GM19025 (cell line): ENCODE measurements at regions not wholly inside any gene's neighbourhood (a gene's known extent, or its start where the extent isn't known, plus 50 kb on each side); places are given as distances from the start of the nearest gene placed in this dataset.
"Not testable (repeated sequence)": the region's sequence is repeated elsewhere in the genome, so short reads cannot be mapped to it uniquely, and the experiment has no call there.

ENCODE experiments used
- ATAC-seq: cut with Tn5 transposase; IDR thresholded peaks from one replicate; pipeline ENCODE4 v1.9.1; 2021; ENCODE audit warnings: mild to moderate bottlenecking, low read depth, moderate library complexity; ENCODE audit not compliant: unreplicated experiment

DNA sequence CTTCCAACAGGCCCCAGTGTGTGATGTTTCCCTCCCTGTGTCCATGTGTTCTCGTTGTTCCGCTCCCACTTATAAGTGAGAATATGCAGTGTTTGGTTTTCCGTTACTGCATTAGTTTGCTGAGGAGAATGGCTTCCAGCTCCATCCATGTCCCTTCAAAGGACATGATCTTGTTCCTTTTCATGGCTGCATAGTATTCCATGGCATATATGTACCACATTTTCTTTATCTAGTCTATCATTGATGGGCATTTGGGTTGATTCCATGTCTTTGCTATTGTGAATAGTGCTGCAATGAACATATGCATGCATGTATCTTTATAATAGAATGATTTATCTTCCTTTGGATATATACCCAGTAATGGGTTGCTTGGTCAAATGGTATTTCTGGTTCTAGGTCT, 109.5 kb upstream of the PELI2 start:
- not testable (repeated sequence) for ATAC-seq

- no peak for ATAC-seq
Measured at GRCh38 chr14:56023661-56024081, 94.5 kb upstream of the PELI2 start.

DNA sequence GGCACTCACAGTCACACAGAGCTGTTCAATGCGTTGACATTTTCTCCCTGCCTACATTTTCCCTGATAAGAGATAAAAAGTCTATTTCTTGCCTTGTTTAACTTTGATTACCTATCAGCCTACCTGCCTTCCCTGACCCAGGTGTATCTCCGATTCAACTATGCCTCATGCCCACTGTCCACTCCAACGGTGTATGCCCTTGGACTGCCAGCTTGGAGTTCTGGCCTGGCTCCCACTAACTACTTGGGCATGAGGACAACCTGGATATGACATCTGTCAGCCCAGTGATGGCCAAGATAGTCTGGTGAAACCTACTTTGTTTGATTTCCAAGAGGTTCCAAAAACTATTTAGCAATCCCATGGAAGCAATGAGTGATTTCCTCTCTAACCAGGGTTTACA, 93.0 kb upstream of the PELI2 start:
- no peak for ATAC-seq

- ATAC-seq = no peak
Measured at GRCh38 chr14:56026506-56026905, 91.7 kb upstream of the PELI2 start.

DNA sequence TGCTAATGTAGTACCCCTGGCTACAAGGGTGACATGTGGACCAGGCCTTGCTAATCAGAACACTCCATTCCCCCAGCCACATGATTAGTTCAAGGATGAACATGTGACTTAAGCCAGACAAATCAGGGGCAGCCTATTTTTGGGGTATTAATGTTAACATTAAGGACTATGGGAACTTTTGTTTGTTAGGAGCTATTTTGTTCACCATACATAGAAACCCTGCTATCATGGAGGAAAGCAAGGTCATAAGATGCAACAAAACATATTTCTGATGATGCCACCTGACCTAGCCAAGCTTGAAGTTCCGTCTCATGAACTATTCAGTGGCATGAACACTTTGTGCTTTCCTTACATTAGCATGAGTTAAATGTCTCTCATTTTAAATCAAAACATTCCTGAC, 90.8 kb upstream of the PELI2 start:
- ATAC-seq = no peak

- no peak for ATAC-seq
Measured at GRCh38 chr14:56027916-56028712, 90.1 kb upstream of the PELI2 start.

GRCh38 chr14:56036353-56036752, 81.9 kb upstream of the PELI2 start:
- no peak for ATAC-seq

DNA sequence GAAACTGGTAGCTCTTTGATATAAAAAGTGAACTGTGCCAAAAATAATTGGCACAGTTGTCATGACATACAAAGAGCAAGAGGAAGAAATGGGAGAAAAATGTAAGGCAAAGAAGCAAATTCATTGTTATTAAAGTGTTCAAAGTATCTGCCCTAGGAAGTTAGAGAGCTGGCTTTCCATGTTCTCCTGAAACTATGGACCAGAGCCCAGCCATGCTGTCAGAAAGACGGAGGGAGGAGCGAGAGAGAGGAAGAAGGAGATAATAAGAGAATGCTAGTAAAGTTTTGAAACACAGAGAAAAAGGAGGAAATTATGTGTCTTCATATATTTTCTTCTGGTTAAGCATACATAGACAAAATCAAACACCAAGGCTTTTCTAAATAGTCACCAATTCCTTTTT, 78.1 kb upstream of the PELI2 start:
- ATAC-seq = no peak

DNA sequence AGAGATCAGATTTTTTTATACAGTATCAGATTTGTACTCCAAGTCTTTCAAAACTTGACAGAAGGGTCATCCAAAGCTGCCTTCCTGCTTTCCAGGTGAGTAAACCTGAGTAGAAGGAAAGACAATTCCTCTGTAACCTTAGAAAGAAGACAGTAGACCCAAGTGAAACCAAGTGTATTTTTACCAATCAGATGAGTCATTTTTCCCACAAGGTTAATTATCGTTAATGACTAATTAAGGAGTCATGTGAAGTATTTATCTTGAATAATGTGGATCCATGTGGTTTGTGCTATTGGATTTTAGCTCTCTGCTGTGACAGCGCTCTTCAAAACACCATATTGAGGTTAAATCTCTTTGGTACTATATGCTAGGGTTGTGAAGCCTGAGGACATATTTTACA, 74.0 kb upstream of the PELI2 start:
- no peak for ATAC-seq

DNA sequence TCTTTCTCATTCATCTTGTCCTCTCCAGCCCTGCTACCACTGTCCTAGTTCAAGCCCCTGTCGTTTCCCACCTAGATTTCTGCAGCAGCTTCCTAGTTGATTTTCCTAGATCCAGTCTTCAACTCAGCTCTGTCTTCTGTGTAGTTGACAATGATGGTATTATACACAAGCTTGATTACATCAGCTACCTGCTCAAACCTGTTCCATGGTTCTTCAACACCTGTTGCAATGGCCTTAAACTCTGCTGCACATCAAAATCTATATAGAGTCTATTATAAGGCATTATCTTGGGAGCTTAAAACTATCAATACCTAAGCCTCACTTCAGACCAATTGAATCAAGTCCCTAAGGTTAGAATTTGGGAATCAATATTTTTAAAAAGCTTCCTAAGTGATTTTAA, 71.7 kb upstream of the PELI2 start:
- ATAC-seq = no peak

DNA sequence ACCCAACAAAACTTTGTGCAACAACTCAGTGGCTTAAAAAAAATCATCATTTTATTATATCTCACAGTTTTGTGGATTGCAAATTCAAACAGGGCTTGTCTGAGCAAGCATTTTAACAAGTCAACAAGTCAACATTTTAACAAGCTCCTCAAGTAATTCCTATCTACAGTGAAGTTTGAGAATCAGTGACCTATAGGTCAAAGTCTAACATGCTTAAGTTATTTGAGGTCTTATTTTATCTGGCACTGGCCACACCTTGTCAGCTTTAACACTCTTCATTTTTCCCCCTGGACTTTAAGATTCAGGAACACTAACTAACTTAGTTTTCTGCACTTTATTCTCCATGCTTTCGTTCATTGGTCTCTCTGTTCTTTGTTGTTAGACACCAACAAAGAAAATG, 71.2 kb upstream of the PELI2 start:
- no peak for ATAC-seq

- ATAC-seq = no peak
Measured at GRCh38 chr14:56049536-56049935, 68.7 kb upstream of the PELI2 start.

GRCh38 chr14:56055511-56055910, 62.7 kb upstream of the PELI2 start:
- no peak for ATAC-seq

DNA sequence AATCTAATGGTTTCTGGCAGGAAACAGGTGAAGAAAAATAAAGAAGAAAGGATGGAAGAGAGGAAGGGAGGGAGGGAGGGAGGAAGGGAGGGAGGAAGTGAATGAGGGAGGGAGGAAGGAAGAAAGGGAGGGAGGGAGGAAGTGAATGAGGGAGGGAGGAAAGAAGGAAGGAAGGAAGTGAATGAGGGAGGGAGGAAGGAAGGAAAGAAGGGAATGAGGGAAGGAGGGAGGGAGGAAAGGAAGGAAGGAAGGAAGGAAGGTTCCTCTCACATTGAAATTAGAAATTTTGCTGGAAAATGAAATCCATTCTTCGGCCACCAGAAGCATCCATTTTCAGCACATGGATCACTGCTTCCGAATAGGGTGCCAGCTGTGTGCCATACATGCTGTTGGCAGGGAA, 62.2 kb upstream of the PELI2 start:
- ATAC-seq = no peak

- ATAC-seq = no peak
Measured at GRCh38 chr14:56057071-56057741, 61.0 kb upstream of the PELI2 start.

GRCh38 chr14:56057767-56058166, 60.4 kb upstream of the PELI2 start:
- no peak for ATAC-seq

GRCh38 chr14:56059054-56059453, 59.2 kb upstream of the PELI2 start:
- ATAC-seq = no peak

DNA sequence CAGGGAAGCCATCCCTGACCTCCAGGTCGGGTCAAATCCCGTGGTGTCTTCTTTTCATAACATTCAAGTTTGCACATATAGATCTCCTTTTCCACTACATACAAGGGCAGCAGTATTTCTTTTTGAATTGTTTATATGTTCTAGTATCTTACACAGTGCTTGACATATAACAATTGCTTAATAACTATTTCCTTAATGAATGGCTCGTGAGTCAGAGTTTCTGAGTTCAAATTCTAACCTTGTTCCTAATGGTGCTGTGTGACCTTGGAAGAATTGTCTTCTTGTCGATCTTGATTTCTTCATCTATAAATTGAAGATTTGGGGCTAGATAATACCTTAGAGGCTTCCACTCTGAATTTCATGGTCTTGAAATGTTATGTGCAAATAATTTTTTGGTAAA, 57.2 kb upstream of the PELI2 start:
- no peak for ATAC-seq

- ATAC-seq = no peak
Measured at GRCh38 chr14:56063131-56063530, 55.1 kb upstream of the PELI2 start.

- no peak for ATAC-seq
Measured at GRCh38 chr14:56064513-56064912, 53.7 kb upstream of the PELI2 start.

DNA sequence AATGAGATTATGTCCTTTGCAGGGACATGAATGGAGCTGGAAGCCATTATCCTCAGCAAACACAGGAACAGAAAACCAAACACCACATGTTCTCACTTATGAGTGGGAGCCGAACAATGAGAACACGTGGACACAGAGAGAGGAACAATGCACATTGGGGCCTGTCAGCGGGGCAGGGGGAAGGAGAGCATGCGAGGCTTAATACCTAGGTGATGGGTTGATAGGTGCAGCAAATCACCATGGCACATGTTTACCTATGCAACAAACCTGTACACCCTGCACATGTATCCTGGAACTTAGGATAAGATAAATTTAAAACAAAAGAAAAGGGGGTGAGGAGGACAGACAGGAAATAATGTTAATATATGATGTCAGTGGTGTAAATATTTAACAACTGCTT, 53.0 kb upstream of the PELI2 start:
- ATAC-seq = not testable (repeated sequence)

GRCh38 chr14:56065621-56066290, 52.5 kb upstream of the PELI2 start:
- ATAC-seq = no peak
